Duodenal mucosa (tissue), 2 donors: ENCODE measurements at regions not wholly inside any gene's neighbourhood (a gene's known extent, or its start where the extent isn't known, plus 50 kb on each side); places are given as distances from the start of the nearest gene placed in this dataset.

Experiments used
- H3K27ac ChIP-seq: one replicate; pipeline ENCODE4 v1.7.0; 2013; ENCODE audit warnings: low read depth, low read length
- H3K27me3 ChIP-seq, 2 donors: one replicate each; pipeline ENCODE4 v1.7.0; 2013; ENCODE audit warnings: low read length in 2 of 2, control low read depth in 1 of 2; ENCODE audit not compliant: insufficient read depth in 2 of 2, control insufficient read depth in 1 of 2
- H3K36me3 ChIP-seq, 2 donors: one replicate each; pipeline ENCODE4 v1.7.0; 2013; ENCODE audit warnings: low read length in 2 of 2, control low read depth in 1 of 2; ENCODE audit not compliant: insufficient read depth in 2 of 2, control insufficient read depth in 1 of 2
- H3K4me1 ChIP-seq, 2 donors: one replicate each; pipeline ENCODE4 v1.7.0; 2013; ENCODE audit warnings: low read length in 2 of 2, control low read depth in 1 of 2; ENCODE audit not compliant: insufficient read depth in 2 of 2, control insufficient read depth in 1 of 2
- H3K4me3 ChIP-seq, 2 donors: one replicate each; pipeline ENCODE4 v1.7.0; 2013; ENCODE audit warnings: low read length in 2 of 2, low read depth in 1 of 2
- H3K9ac ChIP-seq, 2 donors: one replicate each; pipeline ENCODE4 v1.7.0; 2013; ENCODE audit warnings: low read length in 2 of 2, low read depth in 1 of 2
- H3K9me3 ChIP-seq, 2 donors: one replicate each; pipeline ENCODE4 v1.7.0; 2013; ENCODE audit warnings: low read length in 2 of 2, control low read depth in 1 of 2; ENCODE audit not compliant: control insufficient read depth in 1 of 2

DNA sequence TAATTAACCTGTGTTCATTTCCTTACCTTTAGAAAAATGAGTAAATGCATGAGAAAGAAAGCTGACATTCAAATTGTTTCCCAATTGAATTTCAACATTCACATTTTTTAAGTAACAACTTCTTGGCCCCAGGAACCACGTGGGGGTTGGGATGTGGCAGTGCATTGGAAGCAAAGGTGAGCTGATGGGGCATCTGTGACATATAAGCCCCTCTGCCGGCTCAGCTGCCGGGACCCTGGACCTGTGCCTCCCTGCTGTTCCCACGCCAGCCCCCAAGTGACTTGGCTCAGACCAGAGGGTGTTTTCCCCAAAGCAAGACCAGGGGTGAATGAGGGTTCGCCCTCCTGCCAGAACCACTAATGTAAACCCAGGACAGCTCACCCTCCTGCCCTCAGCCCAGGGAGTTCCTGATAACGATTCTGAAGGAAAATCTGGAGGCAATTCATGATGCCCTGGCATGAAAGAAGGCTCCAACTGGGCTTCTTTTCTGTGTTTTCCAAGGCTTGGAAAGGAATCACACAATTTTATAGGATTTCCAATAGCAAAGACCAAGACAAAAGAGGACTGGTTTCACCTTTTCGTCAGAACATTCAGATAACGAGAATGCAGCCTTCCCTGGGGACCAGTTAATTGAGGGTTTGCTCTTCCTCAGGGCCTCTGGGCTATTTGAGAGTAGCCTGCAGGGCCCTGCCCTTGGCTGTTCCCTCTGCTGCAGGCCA lies 193.2 kb upstream of the TWIST2 start:
- Histone ChIP-seq H3K27ac (no peak overlapping the region), H3K9ac (no peak overlapping the region), H3K4me3 (no peak overlapping the region), H3K36me3 (no peaks in the 10 kb centered on the region), H3K4me1 (no peaks in the 10 kb centered on the region), H3K27me3 (no peaks in the 10 kb centered on the region), H3K9me3 (no peaks in the 10 kb centered on the region)

DNA sequence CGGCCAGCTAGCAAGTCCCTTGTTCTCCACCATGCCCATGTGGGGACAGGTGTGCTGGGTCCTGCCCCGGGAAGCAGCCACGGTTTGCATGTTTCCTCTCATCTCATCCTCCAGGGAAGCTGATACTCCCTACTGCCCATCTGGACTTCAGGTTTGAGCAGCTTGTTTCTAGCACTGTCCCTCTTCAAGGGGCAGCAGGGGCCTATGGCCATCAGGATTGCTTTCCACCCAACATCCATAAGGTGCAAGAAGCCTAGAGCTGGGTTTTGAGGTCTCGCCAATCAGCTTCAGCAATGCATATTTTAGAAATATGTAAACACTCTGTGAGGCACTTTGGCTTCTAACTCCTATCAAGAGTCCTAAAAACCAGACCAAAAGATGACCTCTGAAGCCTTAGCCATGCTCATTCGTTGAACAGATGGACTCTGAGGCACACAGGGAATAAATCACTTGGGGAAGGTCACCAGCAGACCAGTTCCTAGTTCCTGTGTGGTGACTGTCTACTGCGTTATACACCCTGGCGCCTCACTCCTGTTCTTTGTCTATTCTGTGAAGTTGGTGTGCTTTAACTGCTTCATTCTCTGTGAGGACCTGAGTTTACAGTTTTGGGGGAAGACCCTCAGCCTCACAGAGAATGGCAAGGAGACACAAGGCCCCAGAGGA lies 192.6 kb upstream of the TWIST2 start:
- Histone ChIP-seq H3K9ac (no peak overlapping the region), H3K4me3 (no peak overlapping the region), H3K27me3 (no peaks in the 10 kb centered on the region), H3K4me1 (no peaks in the 10 kb centered on the region), H3K36me3 (no peaks in the 10 kb centered on the region), H3K27ac (no peak overlapping the region), H3K9me3 (no peaks in the 10 kb centered on the region)

DNA sequence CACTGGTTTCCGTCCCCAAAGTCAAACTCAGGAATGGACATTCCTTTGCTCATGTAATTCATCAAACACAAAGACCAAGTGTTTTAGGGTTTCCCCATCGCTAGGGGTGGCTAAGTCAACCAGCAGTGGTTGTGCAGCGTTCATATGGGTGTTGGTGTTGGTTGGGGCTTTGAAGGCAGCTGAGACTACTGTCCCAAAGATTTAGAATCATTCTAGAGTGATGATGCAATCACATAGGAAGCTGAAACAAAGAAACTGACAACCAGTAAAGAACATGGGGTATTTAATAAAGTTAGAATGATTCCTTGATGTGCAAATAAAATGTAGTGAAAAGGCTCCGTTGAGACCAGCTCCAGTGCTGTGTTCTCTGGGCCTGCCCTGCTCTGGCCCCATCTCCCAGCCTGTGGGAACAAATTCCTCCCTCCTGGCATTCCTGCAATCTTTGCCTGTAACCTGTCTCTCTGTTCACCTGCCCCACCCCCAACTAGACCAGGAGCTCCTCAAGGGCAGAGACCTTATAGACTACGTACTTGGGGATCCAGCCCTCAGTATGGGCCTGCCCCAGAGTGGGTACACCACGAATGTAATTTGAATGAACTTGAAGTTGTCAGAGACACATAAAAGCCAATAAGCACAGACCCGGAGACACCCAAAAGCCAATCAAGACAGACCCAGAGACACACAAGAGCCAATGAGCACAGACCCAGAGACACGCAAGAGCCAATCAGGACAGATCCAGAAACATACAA lies 191.7 kb upstream of the TWIST2 start:
- H3K9me3 ChIP-seq = no peaks in the 10 kb centered on the region
- H3K27me3 ChIP-seq = no peaks in the 10 kb centered on the region
- no peak overlapping the region for H3K4me3 ChIP-seq
- no peak overlapping the region for H3K9ac ChIP-seq
- H3K4me1 ChIP-seq = no peaks in the 10 kb centered on the region
- H3K27ac ChIP-seq = no peak overlapping the region
- H3K36me3 ChIP-seq = no peaks in the 10 kb centered on the region

DNA sequence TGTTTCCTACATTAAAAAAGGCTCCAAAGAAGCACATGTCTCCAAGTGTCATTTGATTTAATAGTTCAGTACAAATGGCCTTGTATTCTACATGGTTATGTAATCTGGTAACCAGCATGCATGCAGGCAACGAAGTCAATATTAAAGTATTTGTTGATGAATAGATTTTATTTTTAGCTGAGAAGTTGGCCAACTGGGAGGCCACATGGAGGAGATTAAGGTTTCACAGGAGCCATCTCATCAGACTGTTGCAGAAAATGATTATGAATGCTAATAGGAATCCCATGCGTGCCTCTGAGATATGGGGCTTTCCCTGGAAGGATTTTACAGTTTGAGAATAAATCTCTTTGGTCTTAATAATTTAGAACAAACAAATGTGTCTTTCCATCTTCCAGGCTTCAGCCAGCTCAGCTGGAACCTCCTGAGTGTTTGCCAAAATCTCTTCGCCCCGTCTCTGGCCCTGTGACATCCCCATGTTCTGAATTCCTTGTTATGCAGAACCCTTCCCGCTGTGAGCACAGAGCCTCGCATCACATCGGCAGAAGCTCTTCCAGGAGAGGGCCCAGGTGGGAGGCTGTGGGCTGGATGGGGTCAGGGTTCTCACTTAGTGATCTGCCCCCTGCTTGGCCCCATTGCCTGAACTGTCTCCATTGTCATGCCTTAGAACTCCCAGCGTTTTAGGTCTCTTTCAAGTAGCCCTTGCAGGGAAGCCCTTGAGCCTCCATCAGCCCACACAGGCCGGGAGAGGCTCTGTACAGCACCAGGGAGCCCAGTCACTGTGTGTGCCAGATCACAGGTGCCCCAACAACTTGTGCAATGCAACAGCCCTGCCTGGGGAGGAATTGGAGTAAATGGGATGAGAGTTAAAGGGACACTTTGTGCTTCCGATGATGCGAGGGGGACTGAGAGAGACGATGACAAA lies 190.5 kb upstream of the TWIST2 start:
- H3K27ac ChIP-seq = no peak overlapping the region
- H3K9me3 ChIP-seq = no peaks in the 10 kb centered on the region
- H3K36me3 ChIP-seq = no peaks in the 10 kb centered on the region
- no peak overlapping the region for H3K4me3 ChIP-seq
- H3K9ac ChIP-seq = no peak overlapping the region
- H3K27me3 ChIP-seq = no peaks in the 10 kb centered on the region
- no peaks in the 10 kb centered on the region for H3K4me1 ChIP-seq

DNA sequence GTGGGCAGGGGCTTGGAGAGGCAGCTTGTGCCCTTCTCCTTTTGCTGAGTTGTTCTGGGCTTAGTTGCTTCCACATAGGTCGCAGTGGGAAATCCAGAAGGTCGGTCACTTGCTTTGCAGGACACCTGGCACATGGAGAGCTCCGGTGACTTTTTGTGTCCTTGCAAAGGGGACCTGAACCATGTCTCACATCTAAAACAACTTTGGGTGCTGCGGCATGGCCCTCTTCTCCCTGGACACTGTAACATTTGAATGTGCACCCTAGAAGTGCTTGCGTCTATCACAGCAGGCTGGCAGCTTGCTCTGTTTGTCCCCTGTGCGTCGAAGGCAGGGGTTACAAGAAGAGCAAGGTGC lies 189.9 kb upstream of the TWIST2 start:
- Histone ChIP-seq H3K36me3 (no peaks in the 10 kb centered on the region), H3K9ac (no peak overlapping the region), H3K27me3 (no peaks in the 10 kb centered on the region), H3K4me1 (no peaks in the 10 kb centered on the region), H3K27ac (no peak overlapping the region), H3K9me3 (no peaks in the 10 kb centered on the region), H3K4me3 (no peak overlapping the region)

DNA sequence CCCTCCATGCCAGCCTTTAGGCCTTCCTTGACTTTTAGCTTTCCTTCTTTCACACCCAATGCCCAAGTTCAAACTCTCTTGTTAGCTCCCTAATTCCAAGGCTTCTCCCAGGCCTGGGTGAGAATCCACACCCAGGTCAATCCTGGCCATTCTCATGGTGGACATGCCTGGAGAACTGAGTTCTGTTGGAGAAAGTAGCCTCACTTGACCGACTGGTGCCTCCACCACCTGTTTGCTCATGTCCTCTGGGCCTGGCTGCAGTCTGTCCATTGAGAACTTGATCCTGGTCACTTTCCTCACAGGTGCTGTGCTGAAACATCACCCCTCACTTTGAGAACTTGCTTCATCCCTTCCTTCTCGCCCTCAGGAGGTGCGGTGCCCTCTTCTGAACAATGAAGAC lies 189.1 kb upstream of the TWIST2 start:
- H3K9me3 ChIP-seq = no peaks in the 10 kb centered on the region
- H3K4me1 ChIP-seq = no peaks in the 10 kb centered on the region
- H3K27ac ChIP-seq = no peak overlapping the region
- no peak overlapping the region for H3K9ac ChIP-seq
- H3K36me3 ChIP-seq = no peaks in the 10 kb centered on the region
- no peak overlapping the region for H3K4me3 ChIP-seq
- no peaks in the 10 kb centered on the region for H3K27me3 ChIP-seq

DNA sequence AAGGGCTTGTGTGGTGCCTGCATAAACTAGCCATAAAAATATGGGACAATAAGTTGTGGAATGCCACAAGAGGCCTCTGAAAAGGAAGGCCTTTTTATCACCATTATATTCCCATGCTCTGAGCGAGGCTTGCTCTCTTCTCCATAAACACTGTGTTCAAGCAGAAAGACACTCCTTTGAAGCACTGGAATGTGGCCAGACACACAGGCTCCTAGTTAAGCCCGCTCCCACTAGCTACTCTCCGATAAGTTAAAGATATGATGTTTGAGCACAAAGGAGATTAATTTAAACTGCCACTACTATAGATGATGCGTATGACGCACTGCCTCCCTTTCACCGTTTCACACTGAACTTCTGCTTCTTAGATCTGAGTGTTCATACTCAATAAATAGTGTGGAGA lies 188.7 kb upstream of the TWIST2 start:
- Histone ChIP-seq H3K9ac (no peak overlapping the region), H3K36me3 (no peaks in the 10 kb centered on the region), H3K27ac (no peak overlapping the region), H3K4me3 (no peak overlapping the region), H3K9me3 (no peaks in the 10 kb centered on the region), H3K27me3 (no peaks in the 10 kb centered on the region), H3K4me1 (no peaks in the 10 kb centered on the region)

DNA sequence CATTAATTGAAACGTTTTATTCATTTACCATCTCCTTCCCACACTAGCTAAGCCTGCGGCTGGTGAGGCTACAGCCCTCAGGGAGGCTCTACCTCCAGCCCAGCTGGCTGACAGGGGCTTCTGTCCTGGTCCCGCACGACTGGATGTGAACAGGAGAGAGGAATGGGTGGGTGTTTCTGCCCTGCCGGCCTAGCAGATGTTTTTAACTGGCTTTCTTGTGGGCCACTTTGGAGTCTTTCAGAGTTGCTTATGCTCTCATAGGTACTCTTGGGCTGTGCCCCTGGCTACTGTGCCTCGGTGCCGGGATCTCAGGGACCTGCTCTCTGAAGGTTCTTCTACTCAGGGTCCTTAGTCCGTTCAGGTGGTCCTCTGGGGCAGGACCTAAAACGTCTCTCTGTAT lies 184.3 kb upstream of the TWIST2 start:
- Histone ChIP-seq H3K36me3 (no peaks in the 10 kb centered on the region), H3K27me3 (peaks cover 0 to 5% of the 10 kb centered on the region in 2 donors), H3K9me3 (no peaks in the 10 kb centered on the region), H3K4me1 (no peaks in the 10 kb centered on the region), H3K9ac (no peak overlapping the region), H3K27ac (no peak overlapping the region), H3K4me3 (no peak overlapping the region)

DNA sequence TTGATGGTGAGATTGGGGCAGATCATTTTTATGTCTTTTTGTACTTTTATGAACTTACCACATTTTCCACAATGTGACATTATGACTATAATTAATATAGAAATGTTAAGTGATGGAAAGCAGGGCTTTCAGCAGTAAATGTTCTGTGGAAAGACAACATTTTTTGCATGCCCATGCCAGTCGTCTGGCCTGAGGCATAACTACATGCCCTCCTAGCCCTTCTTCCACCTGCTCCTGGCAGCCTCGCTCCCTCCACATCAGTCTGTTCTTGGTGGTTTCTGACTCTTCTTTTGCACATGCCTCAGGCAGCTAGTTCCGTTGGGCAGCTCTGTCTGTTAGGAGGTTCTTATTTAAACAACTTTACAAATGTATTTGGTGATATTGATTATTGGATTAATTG lies 182.0 kb upstream of the TWIST2 start:
- Histone ChIP-seq H3K4me1 (no peaks in the 10 kb centered on the region), H3K9ac (no peak overlapping the region), H3K27ac (no peak overlapping the region), H3K36me3 (no peaks in the 10 kb centered on the region), H3K9me3 (no peaks in the 10 kb centered on the region), H3K4me3 (no peak overlapping the region), H3K27me3 (peaks cover 0 to 5% of the 10 kb centered on the region in 2 donors)
